ENCODE measurements at regions not wholly inside any gene's neighbourhood (a gene's known extent, or its start where the extent isn't known, plus 50 kb on each side); places are given as distances from the start of the nearest gene placed in this dataset.

GRCh38 chr7:115585015-115585718, 445.4 kb downstream of the TFEC start:
- TF ChIP-seq HOXA7 (CRISPR knock-in tag; IDR thresholded peaks at IDR 0.05; ENCODE audit: borderline replicate concordance) (no peak), CTCF (tag by site-specific recombination; IDR thresholded peaks at IDR 0.05) (no peak)
- TF ChIP-seq, protein P1, sequence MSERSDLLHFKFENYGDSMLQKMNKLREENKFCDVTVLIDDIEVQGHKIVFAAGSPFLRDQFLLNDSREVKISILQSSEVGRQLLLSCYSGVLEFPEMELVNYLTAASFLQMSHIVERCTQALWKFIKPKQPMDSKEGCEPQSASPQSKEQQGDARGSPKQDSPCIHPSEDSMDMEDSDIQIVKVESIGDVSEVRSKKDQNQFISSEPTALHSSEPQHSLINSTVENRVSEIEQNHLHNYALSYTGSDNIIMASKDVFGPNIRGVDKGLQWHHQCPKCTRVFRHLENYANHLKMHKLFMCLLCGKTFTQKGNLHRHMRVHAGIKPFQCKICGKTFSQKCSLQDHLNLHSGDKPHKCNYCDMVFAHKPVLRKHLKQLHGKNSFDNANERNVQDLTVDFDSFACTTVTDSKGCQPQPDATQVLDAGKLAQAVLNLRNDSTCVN (tag by site-specific recombination; optimal IDR thresholded peaks at IDR 0.05): no peak
